RKO (cell line): ENCODE measurements at regions not wholly inside any gene's neighbourhood (a gene's known extent, or its start where the extent isn't known, plus 50 kb on each side); places are given as distances from the start of the nearest gene placed in this dataset.

Experiments used
- DNase-seq: peaks from one replicate; pipeline ENCODE4 v3.0.0-alpha.2; 2016; ENCODE audit warnings: low spot score

GRCh38 chr9:107946364-107947141 is 457.0 kb upstream of the KLF4 start:
- DNase-seq, result no peak

GRCh38 chr9:107945961-107946360 is 456.4 kb upstream of the KLF4 start:
- no peak for DNase-seq

- no peak for DNase-seq
These were observed 455.9 kb upstream of the KLF4 start for GRCh38 chr9:107945493-107945892.

- DNase-seq, result no peak
These were observed 454.8 kb upstream of the KLF4 start for GRCh38 chr9:107944387-107944786.

- DNase-seq, result no peak
These were observed 454.3 kb upstream of the KLF4 start for GRCh38 chr9:107943901-107944300.

- no peak for DNase-seq
These were observed 453.3 kb upstream of the KLF4 start for GRCh38 chr9:107942856-107943255.

GRCh38 chr9:107942291-107942690 is 452.7 kb upstream of the KLF4 start:
- DNase-seq, result no peak

GRCh38 chr9:107940616-107941595 is 451.3 kb upstream of the KLF4 start:
- DNase-seq, result no peak

GRCh38 chr9:107938801-107939386 is 449.3 kb upstream of the KLF4 start:
- no peak for DNase-seq

- DNase-seq, result no peak
These were observed 446.4 kb upstream of the KLF4 start for GRCh38 chr9:107935931-107936330.

- no peak for DNase-seq
These were observed 443.9 kb upstream of the KLF4 start for GRCh38 chr9:107933516-107933915.

GRCh38 chr9:107933097-107933496 is 443.5 kb upstream of the KLF4 start:
- DNase-seq, result no peak

GRCh38 chr9:107932601-107933000 is 443.0 kb upstream of the KLF4 start:
- DNase-seq, result no peak

- no peak for DNase-seq
These were observed 442.5 kb upstream of the KLF4 start for GRCh38 chr9:107932046-107932445.

GRCh38 chr9:107931071-107931715 is 441.6 kb upstream of the KLF4 start:
- no peak for DNase-seq

- no peak for DNase-seq
These were observed 439.9 kb upstream of the KLF4 start for GRCh38 chr9:107929443-107929842.

GRCh38 chr9:107928701-107929371 is 439.3 kb upstream of the KLF4 start:
- no peak for DNase-seq

GRCh38 chr9:107927276-107927675 is 437.7 kb upstream of the KLF4 start:
- no peak for DNase-seq

GRCh38 chr9:107925749-107926297 is 436.3 kb upstream of the KLF4 start:
- no peak for DNase-seq

- no peak for DNase-seq
These were observed 432.7 kb upstream of the KLF4 start for GRCh38 chr9:107922260-107922659.

- DNase-seq, result no peak
These were observed 429.7 kb upstream of the KLF4 start for GRCh38 chr9:107919263-107919662.
